Erythroblast (primary cell): ENCODE measurements at regions not wholly inside any gene's neighbourhood (a gene's known extent, or its start where the extent isn't known, plus 50 kb on each side); places are given as distances from the start of the nearest gene placed in this dataset.

Experiments
- GATA1 ChIP-seq: IDR thresholded peaks from 2 replicates; pipeline ENCODE4 v1.6.1; 2011; ENCODE audit warnings: low read depth, mild to moderate bottlenecking, control low read depth, low read length, moderate library complexity
- POLR2A ChIP-seq: IDR thresholded peaks from 2 replicates; pipeline ENCODE4 v1.6.1; 2011; ENCODE audit warnings: mild to moderate bottlenecking, low read length

GRCh38 chr10:65204999-65205398 is 1683.8 kb downstream of the REEP3 start:
- TF ChIP-seq POLR2A (no peak), GATA1 (no peak)
